Mesendoderm (in vitro differentiated cells): ENCODE measurements at regions not wholly inside any gene's neighbourhood (a gene's known extent, or its start where the extent isn't known, plus 50 kb on each side); places are given as distances from the start of the nearest gene placed in this dataset.

ENCODE experiments used
- DNase-seq: peaks from one replicate; pipeline ENCODE4 v3.0.0; 2013
- H2AK5ac ChIP-seq: 2 replicates; pipeline ENCODE4 v1.6.1; 2013; ENCODE audit warnings: low read length, inconsistent platforms
- H2BK120ac ChIP-seq: 2 replicates; pipeline ENCODE4 v1.6.1; 2013; ENCODE audit warnings: low read depth, mild to moderate bottlenecking, low read length, moderate library complexity, mixed read lengths
- H2BK15ac ChIP-seq: replicated peaks from 2 replicates; pipeline ENCODE4 v1.6.1; 2013; ENCODE audit warnings: low read depth, mild to moderate bottlenecking, moderate library complexity
- H2BK5ac ChIP-seq: 2 replicates; pipeline ENCODE4 v1.6.1; 2013; ENCODE audit warnings: low read length, inconsistent platforms
- H3K18ac ChIP-seq: 2 replicates; pipeline ENCODE4 v1.6.1; 2013; ENCODE audit warnings: mild to moderate bottlenecking, low read length, mixed read lengths
- H3K23ac ChIP-seq: one replicate; pipeline ENCODE4 v1.6.1; 2013; ENCODE audit warnings: low read length
- H3K27ac ChIP-seq: 2 replicates; pipeline ENCODE4 v1.5.1; 2013; ENCODE audit warnings: low read depth, mild to moderate bottlenecking, inconsistent platforms, low read length, moderate library complexity
- H3K27me3 ChIP-seq: 2 replicates; pipeline ENCODE4 v1.6.1; 2013; ENCODE audit warnings: low read length, control low read depth, mild to moderate bottlenecking, inconsistent platforms; ENCODE audit not compliant: insufficient read depth, poor library complexity
- H3K36me3 ChIP-seq: 2 replicates; pipeline ENCODE4 v1.6.1; 2013; ENCODE audit warnings: low read length, inconsistent platforms; ENCODE audit not compliant: control insufficient read depth, insufficient read depth
- H3K4ac ChIP-seq: one replicate; pipeline ENCODE4 v1.6.1; 2013; ENCODE audit warnings: low read depth, mild to moderate bottlenecking, low read length, moderate library complexity
- H3K4me1 ChIP-seq: 2 replicates; pipeline ENCODE4 v1.6.1; 2013; ENCODE audit warnings: low read depth, low read length, inconsistent platforms; ENCODE audit not compliant: control insufficient read depth
- H3K4me2 ChIP-seq: 2 replicates; pipeline ENCODE4 v1.6.1; 2013; ENCODE audit warnings: low read length
- H3K4me3 ChIP-seq: 2 replicates; pipeline ENCODE4 v1.5.1; 2013; ENCODE audit warnings: mild to moderate bottlenecking, low read length
- H3K56ac ChIP-seq: one replicate; pipeline ENCODE4 v1.6.1; 2013; ENCODE audit warnings: low read length
- H3K79me1 ChIP-seq: 2 replicates; pipeline ENCODE4 v1.6.1; 2013; ENCODE audit warnings: low read length, inconsistent platforms
- H3K79me2 ChIP-seq: 2 replicates; pipeline ENCODE4 v1.6.1; 2013; ENCODE audit warnings: mild to moderate bottlenecking, low read length; ENCODE audit not compliant: control insufficient read depth, insufficient read depth
- H3K9ac ChIP-seq: 2 replicates; pipeline ENCODE4 v1.6.1; 2013; ENCODE audit warnings: low read length, inconsistent platforms
- H4K5ac ChIP-seq: one replicate; pipeline ENCODE4 v1.6.1; 2013; ENCODE audit warnings: low read length
- H4K8ac ChIP-seq: one replicate; pipeline ENCODE4 v1.6.1; 2013; ENCODE audit warnings: low read depth, mild to moderate bottlenecking, control low read depth, low read length, moderate library complexity
- WGBS: extraction: QIAGEN DNeasy Blood & Tissue Kit; methylation state at CpG from one replicate; pipeline ENCODE4 v1.1.7; 2013; ENCODE audit warnings: low lambda C conversion rate, missing lambda C conversion rate; ENCODE audit not compliant: insufficient coverage; ENCODE audit errors: extremely low coverage; 5-methylcytosine and 5-hydroxymethylcytosine counted together

DNA sequence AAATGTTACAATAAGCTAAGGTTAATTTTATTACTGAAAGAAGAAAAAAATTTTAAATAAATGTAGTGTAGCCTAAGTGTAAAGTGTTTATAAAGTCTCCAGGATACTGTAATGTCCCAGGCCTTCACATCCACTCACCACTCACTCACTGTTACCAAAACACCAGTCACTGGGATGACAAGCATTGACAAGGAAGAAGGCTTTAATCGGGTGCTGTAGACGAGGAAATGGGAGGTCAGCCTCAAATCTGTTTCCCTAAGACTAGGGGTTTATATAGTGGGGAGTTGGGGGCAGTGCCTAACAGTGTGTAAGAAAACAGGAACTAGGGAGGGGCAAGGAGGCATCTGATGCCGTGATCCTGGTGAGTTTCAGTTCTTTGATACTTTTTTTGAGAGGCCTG, 69.4 kb downstream of the CHRM3 start:
- H2BK120ac ChIP-seq: no peak overlapping the region
- H2BK15ac ChIP-seq: no peak overlapping the region
- no peak overlapping the region for H3K27ac ChIP-seq
- H2AK5ac ChIP-seq: no peak overlapping the region
- no peaks in the 10 kb centered on the region for H3K4me1 ChIP-seq
- H2BK5ac ChIP-seq: no peak overlapping the region
- no peak overlapping the region for H3K18ac ChIP-seq
- no peak overlapping the region for H3K23ac ChIP-seq
- DNase-seq: no peak
- no peak overlapping the region for H3K4me3 ChIP-seq
- H4K5ac ChIP-seq: no peak overlapping the region
- H3K36me3 ChIP-seq: no peaks in the 10 kb centered on the region
- no peak overlapping the region for H3K4ac ChIP-seq
- no peaks in the 10 kb centered on the region for H3K27me3 ChIP-seq
- H3K4me2 ChIP-seq: no peak overlapping the region
- H3K79me1 ChIP-seq: no peaks in the 10 kb centered on the region
- no peak overlapping the region for H3K9ac ChIP-seq
- WGBS: no CpG with 5 or more reads among the region's 3 CpGs
- no peak overlapping the region for H3K56ac ChIP-seq
- no peak overlapping the region for H4K8ac ChIP-seq
- no peaks in the 10 kb centered on the region for H3K79me2 ChIP-seq

DNA sequence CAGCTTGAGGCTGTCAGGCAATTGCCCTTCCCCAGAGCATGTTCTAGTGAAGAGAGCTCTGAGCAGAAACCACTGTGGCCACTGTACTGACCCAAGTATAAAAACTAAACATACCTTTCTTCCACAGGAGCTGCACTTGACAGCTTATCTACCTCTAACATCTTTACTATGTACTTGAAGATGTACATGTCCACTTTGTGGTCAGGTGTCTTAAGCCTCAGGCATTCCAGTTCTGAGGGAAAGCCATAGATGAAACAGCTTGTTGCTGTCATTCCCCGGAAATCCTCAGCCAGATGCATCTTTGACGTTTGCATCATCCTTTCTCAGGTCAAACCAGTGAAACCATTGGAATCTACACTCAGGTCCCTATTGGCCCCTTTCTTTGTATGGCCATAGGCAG, 70.4 kb downstream of the CHRM3 start:
- no peak for DNase-seq
- Histone ChIP-seq H3K4me2 (no peak overlapping the region), H3K23ac (no peak overlapping the region), H3K36me3 (no peaks in the 10 kb centered on the region), H3K9ac (no peak overlapping the region), H2BK5ac (no peak overlapping the region), H3K27ac (no peak overlapping the region), H4K8ac (no peak overlapping the region), H3K56ac (no peak overlapping the region), H3K79me1 (no peaks in the 10 kb centered on the region), H2BK120ac (no peak overlapping the region), H3K79me2 (no peaks in the 10 kb centered on the region), H3K4ac (no peak overlapping the region), H4K5ac (no peak overlapping the region), H3K4me3 (no peak overlapping the region), H2AK5ac (no peak overlapping the region), H2BK15ac (no peak overlapping the region), H3K27me3 (no peaks in the 10 kb centered on the region), H3K18ac (no peak overlapping the region), H3K4me1 (no peaks in the 10 kb centered on the region)
- WGBS: no CpG with 5 or more reads among the region's 2 CpGs

DNA sequence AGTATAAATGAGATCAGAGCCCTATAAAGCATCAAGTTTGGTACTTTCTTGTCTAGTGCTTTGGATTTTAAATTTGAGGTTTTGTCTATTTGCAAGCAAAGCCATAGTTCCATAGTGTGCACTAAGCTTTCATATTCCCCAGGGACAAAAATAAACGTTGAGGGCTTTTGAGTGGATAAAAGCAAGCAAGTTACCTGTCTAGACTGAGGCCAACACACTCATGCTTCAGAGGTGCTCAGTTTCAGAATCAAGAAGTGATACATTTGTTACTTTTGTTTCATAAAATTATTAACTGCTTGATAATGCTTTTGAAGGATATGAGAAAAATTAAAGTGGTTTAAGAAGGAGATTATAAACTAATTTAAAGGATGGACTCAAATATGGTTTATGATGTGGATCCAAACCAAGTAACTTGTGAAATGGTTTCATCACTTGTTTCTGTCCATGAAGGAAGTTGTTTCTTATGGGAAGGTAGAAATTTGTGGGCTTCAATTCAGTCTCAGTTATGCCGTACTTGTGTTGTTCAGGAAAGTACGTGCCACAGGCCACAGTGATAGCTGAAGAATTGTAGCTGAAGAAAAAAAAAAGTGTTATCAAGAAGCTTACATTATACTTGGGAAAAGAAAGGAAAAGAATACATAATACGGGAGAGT, 71.2 kb downstream of the CHRM3 start:
- no peak overlapping the region for H3K4me3 ChIP-seq
- no peak overlapping the region for H3K27ac ChIP-seq
- no peaks in the 10 kb centered on the region for H3K27me3 ChIP-seq
- H3K18ac ChIP-seq: no peak overlapping the region
- no peak overlapping the region for H2AK5ac ChIP-seq
- H3K4ac ChIP-seq: no peak overlapping the region
- H3K4me1 ChIP-seq: no peaks in the 10 kb centered on the region
- H3K56ac ChIP-seq: no peak overlapping the region
- H3K36me3 ChIP-seq: no peaks in the 10 kb centered on the region
- H2BK5ac ChIP-seq: no peak overlapping the region
- WGBS: 100% methylated on average over 1 of the region's 4 CpGs
- no peak overlapping the region for H3K4me2 ChIP-seq
- H2BK15ac ChIP-seq: no peak overlapping the region
- H4K5ac ChIP-seq: no peak overlapping the region
- H3K9ac ChIP-seq: no peak overlapping the region
- DNase-seq: no peak
- H2BK120ac ChIP-seq: no peak overlapping the region
- H3K79me2 ChIP-seq: no peaks in the 10 kb centered on the region
- no peak overlapping the region for H3K23ac ChIP-seq
- H3K79me1 ChIP-seq: no peaks in the 10 kb centered on the region
- no peak overlapping the region for H4K8ac ChIP-seq

DNA sequence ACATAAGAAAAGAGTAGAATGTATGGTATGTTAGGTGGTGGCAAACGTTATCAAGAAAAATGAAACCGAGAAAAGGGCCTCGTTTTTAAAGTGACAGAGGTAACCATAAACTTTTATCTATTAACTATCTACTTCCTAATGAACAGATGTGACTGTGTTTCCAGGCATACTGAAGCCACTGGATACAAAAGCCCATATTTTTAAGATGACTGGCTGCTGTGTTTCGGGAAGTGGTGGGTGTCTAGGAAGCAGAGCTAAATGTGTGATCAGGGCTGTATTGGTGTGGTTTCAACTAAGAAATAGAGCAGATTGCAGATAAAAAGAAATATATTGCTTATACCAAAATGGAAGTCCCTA, 71.8 kb downstream of the CHRM3 start:
- Histone ChIP-seq H3K23ac (no peak overlapping the region), H2BK5ac (no peak overlapping the region), H2AK5ac (no peak overlapping the region), H3K79me1 (no peaks in the 10 kb centered on the region), H3K56ac (no peak overlapping the region), H3K4me2 (no peak overlapping the region), H3K4me1 (no peaks in the 10 kb centered on the region), H3K79me2 (no peaks in the 10 kb centered on the region), H3K27me3 (no peaks in the 10 kb centered on the region), H3K18ac (no peak overlapping the region), H3K4me3 (no peak overlapping the region), H3K4ac (no peak overlapping the region), H4K5ac (no peak overlapping the region), H4K8ac (no peak overlapping the region), H2BK15ac (no peak overlapping the region), H3K9ac (no peak overlapping the region), H3K27ac (no peak overlapping the region), H2BK120ac (no peak overlapping the region), H3K36me3 (no peaks in the 10 kb centered on the region)
- no CpG with 5 or more reads among the region's 4 CpGs for WGBS
- DNase-seq: no peak

DNA sequence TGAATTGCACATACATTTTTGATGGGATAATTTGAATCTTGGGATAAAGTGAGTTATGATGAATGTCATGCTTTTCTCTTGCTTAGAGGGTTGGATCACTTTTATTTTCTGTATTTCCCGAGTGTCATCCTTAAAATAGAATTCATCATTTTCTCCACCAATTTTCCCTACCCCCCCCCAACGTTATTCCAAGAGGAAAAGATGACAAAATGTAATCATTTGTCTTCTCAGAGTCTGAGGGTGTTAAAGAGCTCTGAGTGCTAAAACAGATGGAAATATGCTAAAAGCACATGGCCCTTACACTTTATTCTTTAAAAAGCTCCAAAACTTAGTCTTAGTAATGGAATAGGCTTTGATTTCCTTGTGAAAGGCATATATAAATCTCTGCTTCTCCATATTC, 81.4 kb downstream of the CHRM3 start:
- Histone ChIP-seq H2BK120ac (no peak overlapping the region), H3K79me1 (no peaks in the 10 kb centered on the region), H4K8ac (no peak overlapping the region), H2BK15ac (no peak overlapping the region), H2AK5ac (no peak overlapping the region), H4K5ac (no peak overlapping the region), H3K27me3 (no peaks in the 10 kb centered on the region), H2BK5ac (no peak overlapping the region), H3K79me2 (no peaks in the 10 kb centered on the region), H3K4me3 (no peak overlapping the region), H3K36me3 (no peaks in the 10 kb centered on the region), H3K27ac (no peak overlapping the region), H3K4me2 (no peak overlapping the region), H3K56ac (no peak overlapping the region), H3K4me1 (no peaks in the 10 kb centered on the region), H3K18ac (no peak overlapping the region), H3K4ac (no peak overlapping the region), H3K23ac (no peak overlapping the region), H3K9ac (no peak overlapping the region)
- no peak for DNase-seq
- no CpG with 5 or more reads among the region's 2 CpGs for WGBS

DNA sequence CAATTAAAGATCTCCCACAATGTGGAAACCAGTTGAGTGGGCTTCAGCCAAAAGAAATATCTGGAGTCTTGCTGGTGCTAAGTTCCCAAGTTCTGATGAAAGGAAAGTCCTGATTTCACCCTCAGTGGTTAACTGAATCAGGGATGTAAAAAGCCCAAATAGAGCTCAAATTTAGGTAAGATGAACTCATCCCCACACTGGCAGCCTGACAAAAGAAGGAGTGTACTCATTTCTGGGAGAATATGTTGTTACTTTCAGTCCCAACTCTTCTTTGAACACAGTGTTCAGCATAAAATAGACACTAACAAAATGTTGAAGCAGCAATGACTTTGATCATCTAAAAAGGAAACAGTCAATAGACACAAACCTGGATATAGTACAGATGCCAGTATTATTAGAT, 91.7 kb downstream of the CHRM3 start:
- H3K79me2 ChIP-seq: no peaks in the 10 kb centered on the region
- no peak overlapping the region for H2BK120ac ChIP-seq
- no peak overlapping the region for H3K4me3 ChIP-seq
- H3K79me1 ChIP-seq: no peaks in the 10 kb centered on the region
- H4K5ac ChIP-seq: no peak overlapping the region
- H3K27me3 ChIP-seq: no peaks in the 10 kb centered on the region
- no peaks in the 10 kb centered on the region for H3K4me1 ChIP-seq
- H3K4me2 ChIP-seq: no peak overlapping the region
- no peak overlapping the region for H3K27ac ChIP-seq
- H2BK15ac ChIP-seq: no peak overlapping the region
- H4K8ac ChIP-seq: no peak overlapping the region
- no peak for DNase-seq
- H3K36me3 ChIP-seq: no peaks in the 10 kb centered on the region
- H3K18ac ChIP-seq: no peak overlapping the region
- no peak overlapping the region for H2AK5ac ChIP-seq
- no peak overlapping the region for H3K56ac ChIP-seq
- no peak overlapping the region for H3K4ac ChIP-seq
- H3K23ac ChIP-seq: no peak overlapping the region
- no peak overlapping the region for H3K9ac ChIP-seq
- no peak overlapping the region for H2BK5ac ChIP-seq
